Naive thymus-derived CD4-positive, alpha-beta T cell (primary cell): ENCODE measurements at regions not wholly inside any gene's neighbourhood (a gene's known extent, or its start where the extent isn't known, plus 50 kb on each side); places are given as distances from the start of the nearest gene placed in this dataset.
"Not testable (repeated sequence)": the region's sequence is repeated elsewhere in the genome, so short reads cannot be mapped to it uniquely, and the experiment has no call there.

Source experiments
- ATAC-seq: fragments of 150-1000 bp; cut with Tn5 transposase; 2 replicates; pipeline ENCODE4 v1.10.0; 2021; ENCODE audit warnings: mild to moderate bottlenecking, moderate library complexity
- CTCF ChIA-PET: fragments of 350-600 bp; sonication (Branson Sonifier 250); formaldehyde crosslinking; loops from one replicate; lab custom pipeline; 2021; ENCODE audit warnings: antibody characterized with exemption; lab: Charles Lee
- POLR2A ChIA-PET: fragments of 350-600 bp; sonication (Branson Sonifier 250); formaldehyde crosslinking; loops from one replicate; lab custom pipeline; 2021; ENCODE audit warnings: antibody characterized with exemption, inconsistent platforms; lab: Charles Lee
- DNase-seq, 9 donors: peaks; one replicate each; pipeline versions ENCODE4 v3.0.0 to v3.0.0-alpha.2; 2020 to 2022; ENCODE audit warnings: mixed read lengths in 1 of 9
- H3K27ac ChIP-seq: one replicate; pipeline ENCODE4 v1.7.0; 2013; ENCODE audit warnings: mild to moderate bottlenecking, low read depth, low read length, moderate library complexity
- H3K27me3 ChIP-seq, 2 donors: one replicate each; pipeline ENCODE4 v1.7.0; 2013; ENCODE audit warnings: low read length in 2 of 2, mild to moderate bottlenecking in 2 of 2, moderate library complexity in 2 of 2; ENCODE audit not compliant: control insufficient read depth in 2 of 2, insufficient read depth in 2 of 2
- H3K36me3 ChIP-seq, 3 experiments: 1 replicate in 2 of 3; 2 replicates in 1 of 3; pipeline ENCODE4 v1.7.0; 2013; ENCODE audit warnings: low read length in 3 of 3, mild to moderate bottlenecking in 3 of 3, moderate library complexity in 1 of 3; ENCODE audit not compliant: insufficient read depth in 3 of 3, control insufficient read depth in 2 of 3
- H3K4me1 ChIP-seq, 2 donors: one replicate each; pipeline ENCODE4 v1.7.0; 2013; ENCODE audit warnings: low read length in 2 of 2, mild to moderate bottlenecking in 2 of 2, moderate library complexity in 1 of 2; ENCODE audit not compliant: control insufficient read depth in 2 of 2, insufficient read depth in 2 of 2
- H3K4me3 ChIP-seq: 2 replicates; pipeline ENCODE4 v1.7.0; 2013; ENCODE audit warnings: mild to moderate bottlenecking, low read length
- H3K9me3 ChIP-seq, 3 experiments: 1 replicate in 2 of 3; 2 replicates in 1 of 3; pipeline ENCODE4 v1.7.0; 2013; ENCODE audit warnings: low read length in 3 of 3; ENCODE audit not compliant: control insufficient read depth in 2 of 3
- H3K27ac Mint-ChIP-seq, 9 donors: one replicate each; pipeline ENCODE4 v1.8.0; 2020 to 2022; ENCODE audit warnings: mixed read lengths in 9 of 9, mild to moderate bottlenecking in 8 of 9, moderate library complexity in 5 of 9, inconsistent platforms in 2 of 9
- H3K27me3 Mint-ChIP-seq, 5 donors: one replicate each; pipeline ENCODE4 v1.8.0; 2021 to 2022; ENCODE audit warnings: mixed read lengths in 5 of 5, mild to moderate bottlenecking in 1 of 5
- H3K36me3 Mint-ChIP-seq, 5 donors: one replicate each; pipeline ENCODE4 v1.8.0; 2020 to 2022; ENCODE audit warnings: mixed read lengths in 5 of 5, mild to moderate bottlenecking in 3 of 5, inconsistent platforms in 1 of 5
- H3K4me1 Mint-ChIP-seq, 7 donors: one replicate each; pipeline ENCODE4 v1.8.0; 2020 to 2022; ENCODE audit warnings: mixed read lengths in 7 of 7, mild to moderate bottlenecking in 3 of 7, inconsistent platforms in 1 of 7
- H3K4me3 Mint-ChIP-seq, 10 donors: one replicate each; pipeline ENCODE4 v1.8.0; 2020 to 2022; ENCODE audit warnings: mild to moderate bottlenecking in 10 of 10, mixed read lengths in 10 of 10, moderate library complexity in 6 of 10, inconsistent platforms in 2 of 10
- H3K9me3 Mint-ChIP-seq, 11 donors: one replicate each; pipeline ENCODE4 v1.8.0; 2020 to 2022; ENCODE audit warnings: mixed read lengths in 11 of 11, mild to moderate bottlenecking in 4 of 11, inconsistent platforms in 1 of 11, moderate library complexity in 1 of 11
- intact Hi-C, 2 donors: fragments of 100-400 bp; cut with micrococcal nuclease; formaldehyde crosslinking; loops; one replicate each; pipeline ENCODE4 v1.15.1; 2023

- no peaks in the 10 kb centered on the region for H3K36me3 ChIP-seq
- ChIA-PET CTCF (no interaction called here), POLR2A (no interaction called here)
- intact Hi-C loops, result no loop called here
- Mint-ChIP-seq H3K36me3 (no peaks in the 10 kb centered on the region), H3K27me3 (peaks cover 0 to 5% (median 0%) of the 10 kb centered on the region in 5 donors), H3K9me3 (peaks cover 0 to 5% (median 0%) of the 10 kb centered on the region in 11 donors), H3K27ac (no peak overlapping the region), H3K4me1 (no peaks in the 10 kb centered on the region), H3K4me3 (no peak overlapping the region)
- no peak for DNase-seq
- H3K4me3 ChIP-seq, result no peak overlapping the region
- no peaks in the 10 kb centered on the region for H3K9me3 ChIP-seq
- H3K4me1 ChIP-seq, result no peaks in the 10 kb centered on the region
- H3K27ac ChIP-seq, result no peak overlapping the region
- H3K27me3 ChIP-seq, result no peaks in the 10 kb centered on the region
- no peak for ATAC-seq
These were observed 191.8 kb upstream of the CXCL12 start for GRCh38 chr10:44576702-44577191.

- DNase-seq (no peak), ATAC-seq (no peak)
- intact Hi-C loops, result no loop called here
- Histone ChIP-seq H3K4me3 (no peak overlapping the region), H3K4me1 (no peaks in the 10 kb centered on the region), H3K9me3 (no peaks in the 10 kb centered on the region), H3K27me3 (no peaks in the 10 kb centered on the region), H3K36me3 (no peaks in the 10 kb centered on the region), H3K27ac (no peak overlapping the region)
- Mint-ChIP-seq H3K4me1 (no peaks in the 10 kb centered on the region), H3K36me3 (no peaks in the 10 kb centered on the region), H3K27ac (no peak overlapping the region), H3K9me3 (peaks cover 0 to 4% (median 0%) of the 10 kb centered on the region in 11 donors), H3K4me3 (no peak overlapping the region), H3K27me3 (peaks cover 0 to 5% (median 4%) of the 10 kb centered on the region in 5 donors)
- CTCF ChIA-PET, result no interaction called here
- POLR2A ChIA-PET, result no interaction called here
These were observed 192.6 kb upstream of the CXCL12 start for GRCh38 chr10:44577533-44577932.

GRCh38 chr10:44578271-44578670 lies 193.4 kb upstream of the CXCL12 start:
- no peaks in the 10 kb centered on the region for H3K27me3 ChIP-seq
- Mint-ChIP-seq H3K27me3 (peaks cover 0 to 5% (median 5%) of the 10 kb centered on the region in 5 donors), H3K4me3 (no peak overlapping the region), H3K36me3 (no peaks in the 10 kb centered on the region), H3K9me3 (peaks cover 0 to 4% (median 0%) of the 10 kb centered on the region in 11 donors), H3K4me1 (no peaks in the 10 kb centered on the region), H3K27ac (no peak overlapping the region)
- DNase-seq, result no peak
- H3K4me1 ChIP-seq, result no peaks in the 10 kb centered on the region
- intact Hi-C loops, result no loop called here
- ATAC-seq, result no peak
- POLR2A ChIA-PET, result no interaction called here
- H3K4me3 ChIP-seq, result no peak overlapping the region
- CTCF ChIA-PET, result no interaction called here
- H3K9me3 ChIP-seq, result no peaks in the 10 kb centered on the region
- H3K27ac ChIP-seq, result no peak overlapping the region
- H3K36me3 ChIP-seq, result no peaks in the 10 kb centered on the region

- H3K4me3 ChIP-seq, H3K4me1 ChIP-seq, H3K4me1 Mint-ChIP-seq, H3K9me3 ChIP-seq, ATAC-seq, H3K27ac Mint-ChIP-seq, intact Hi-C loops, H3K27me3 ChIP-seq, CTCF ChIA-PET, H3K36me3 Mint-ChIP-seq, DNase-seq, H3K36me3 ChIP-seq, H3K9me3 Mint-ChIP-seq, POLR2A ChIA-PET, H3K27ac ChIP-seq, H3K27me3 Mint-ChIP-seq, H3K4me3 Mint-ChIP-seq: not testable (repeated sequence)
These were observed 194.1 kb upstream of the CXCL12 start for GRCh38 chr10:44578963-44579362.

- H3K27ac Mint-ChIP-seq, result no peak overlapping the region
- H3K27me3 Mint-ChIP-seq, result peaks cover 0 to 5% (median 0%) of the 10 kb centered on the region in 5 donors
- intact Hi-C loops, result no loop called here
- no peaks in the 10 kb centered on the region for H3K4me1 Mint-ChIP-seq
- no peak overlapping the region for H3K27ac ChIP-seq
- peaks cover 0 to 4% (median 0%) of the 10 kb centered on the region in 11 donors for H3K9me3 Mint-ChIP-seq
- DNase-seq, result no peak
- no peaks in the 10 kb centered on the region for H3K4me1 ChIP-seq
- POLR2A ChIA-PET, result no interaction called here
- no peaks in the 10 kb centered on the region for H3K9me3 ChIP-seq
- ATAC-seq, result no peak
- no peaks in the 10 kb centered on the region for H3K27me3 ChIP-seq
- no peaks in the 10 kb centered on the region for H3K36me3 ChIP-seq
- H3K36me3 Mint-ChIP-seq, result no peaks in the 10 kb centered on the region
- no peak overlapping the region for H3K4me3 Mint-ChIP-seq
- H3K4me3 ChIP-seq, result no peak overlapping the region
- CTCF ChIA-PET, result no interaction called here
These were observed 197.1 kb upstream of the CXCL12 start for GRCh38 chr10:44581996-44582395.

GRCh38 chr10:44587488-44588318 lies 202.8 kb upstream of the CXCL12 start:
- H3K27me3 ChIP-seq, result no peaks in the 10 kb centered on the region
- intact Hi-C loops, result no loop called here
- H3K4me3 ChIP-seq, result no peak overlapping the region
- no peaks in the 10 kb centered on the region for H3K4me1 ChIP-seq
- H3K27ac ChIP-seq, result no peak overlapping the region
- no peak overlapping the region for H3K4me3 Mint-ChIP-seq
- peaks cover 0 to 26% (median 11%) of the 10 kb centered on the region in 5 donors for H3K27me3 Mint-ChIP-seq
- no peak overlapping the region for H3K27ac Mint-ChIP-seq
- DNase-seq, result no peak
- POLR2A ChIA-PET, result no interaction called here
- H3K9me3 ChIP-seq, result no peaks in the 10 kb centered on the region
- peak; percentile 29 for ATAC-seq
- no peaks in the 10 kb centered on the region for H3K4me1 Mint-ChIP-seq
- no peaks in the 10 kb centered on the region for H3K36me3 ChIP-seq
- H3K36me3 Mint-ChIP-seq, result no peaks in the 10 kb centered on the region
- H3K9me3 Mint-ChIP-seq, result peaks cover 0 to 4% (median 0%) of the 10 kb centered on the region in 11 donors
- CTCF ChIA-PET, result no interaction called here
